ENCODE measurements at regions not wholly inside any gene's neighbourhood (a gene's known extent, or its start where the extent isn't known, plus 50 kb on each side); places are given as distances from the start of the nearest gene placed in this dataset.

- TF ChIP-seq, protein P1, sequence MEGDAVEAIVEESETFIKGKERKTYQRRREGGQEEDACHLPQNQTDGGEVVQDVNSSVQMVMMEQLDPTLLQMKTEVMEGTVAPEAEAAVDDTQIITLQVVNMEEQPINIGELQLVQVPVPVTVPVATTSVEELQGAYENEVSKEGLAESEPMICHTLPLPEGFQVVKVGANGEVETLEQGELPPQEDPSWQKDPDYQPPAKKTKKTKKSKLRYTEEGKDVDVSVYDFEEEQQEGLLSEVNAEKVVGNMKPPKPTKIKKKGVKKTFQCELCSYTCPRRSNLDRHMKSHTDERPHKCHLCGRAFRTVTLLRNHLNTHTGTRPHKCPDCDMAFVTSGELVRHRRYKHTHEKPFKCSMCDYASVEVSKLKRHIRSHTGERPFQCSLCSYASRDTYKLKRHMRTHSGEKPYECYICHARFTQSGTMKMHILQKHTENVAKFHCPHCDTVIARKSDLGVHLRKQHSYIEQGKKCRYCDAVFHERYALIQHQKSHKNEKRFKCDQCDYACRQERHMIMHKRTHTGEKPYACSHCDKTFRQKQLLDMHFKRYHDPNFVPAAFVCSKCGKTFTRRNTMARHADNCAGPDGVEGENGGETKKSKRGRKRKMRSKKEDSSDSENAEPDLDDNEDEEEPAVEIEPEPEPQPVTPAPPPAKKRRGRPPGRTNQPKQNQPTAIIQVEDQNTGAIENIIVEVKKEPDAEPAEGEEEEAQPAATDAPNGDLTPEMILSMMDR (IDR thresholded peaks at IDR 0.05), result no peak
- no peak for TF ChIP-seq POLR2A (IDR thresholded peaks at IDR 0.05)
These were observed 261.4 kb downstream of the SNX13 start for GRCh38 chr7:17678896-17679295.
